Retinal pigment epithelial cell (primary cell): ENCODE measurements at regions not wholly inside any gene's neighbourhood (a gene's known extent, or its start where the extent isn't known, plus 50 kb on each side); places are given as distances from the start of the nearest gene placed in this dataset.

ENCODE experiments used
- DNase-seq: peaks from one replicate; pipeline ENCODE4 v3.0.0-alpha.2; 2010; ENCODE audit warnings: low read depth
- H3K4me3 ChIP-seq: 2 replicates; pipeline ENCODE4 v1.5.1; 2011; ENCODE audit warnings: mild to moderate bottlenecking, low read length, control low read depth, moderate library complexity
- TF ChIP-seq, protein P1 (sequence below): conservative IDR thresholded peaks from 2 replicates; pipeline ENCODE4 v1.5.1; 2011; ENCODE audit warnings: low read depth, low read length, control low read depth, inconsistent platforms

DNA sequence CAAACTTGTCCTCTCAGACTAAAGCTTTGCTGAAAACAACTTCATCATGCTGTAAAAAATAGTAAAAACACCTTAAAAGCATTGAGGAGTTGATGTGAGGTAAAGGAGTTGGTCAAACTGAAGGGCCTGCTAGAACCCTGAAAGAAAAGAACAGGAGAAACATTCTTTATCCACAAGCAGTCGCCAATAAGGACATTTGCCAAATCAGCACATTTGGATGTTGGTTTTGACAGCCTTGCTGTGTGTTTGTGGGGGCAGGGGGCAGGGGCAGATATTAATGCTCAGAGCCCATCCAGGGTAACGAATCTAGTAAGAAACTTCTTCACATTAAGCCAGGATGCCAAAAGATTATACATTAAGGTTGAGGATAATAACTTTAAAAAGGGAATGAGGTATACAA lies 399.9 kb upstream of the ZFHX3 start:
- TF ChIP-seq, protein P1, sequence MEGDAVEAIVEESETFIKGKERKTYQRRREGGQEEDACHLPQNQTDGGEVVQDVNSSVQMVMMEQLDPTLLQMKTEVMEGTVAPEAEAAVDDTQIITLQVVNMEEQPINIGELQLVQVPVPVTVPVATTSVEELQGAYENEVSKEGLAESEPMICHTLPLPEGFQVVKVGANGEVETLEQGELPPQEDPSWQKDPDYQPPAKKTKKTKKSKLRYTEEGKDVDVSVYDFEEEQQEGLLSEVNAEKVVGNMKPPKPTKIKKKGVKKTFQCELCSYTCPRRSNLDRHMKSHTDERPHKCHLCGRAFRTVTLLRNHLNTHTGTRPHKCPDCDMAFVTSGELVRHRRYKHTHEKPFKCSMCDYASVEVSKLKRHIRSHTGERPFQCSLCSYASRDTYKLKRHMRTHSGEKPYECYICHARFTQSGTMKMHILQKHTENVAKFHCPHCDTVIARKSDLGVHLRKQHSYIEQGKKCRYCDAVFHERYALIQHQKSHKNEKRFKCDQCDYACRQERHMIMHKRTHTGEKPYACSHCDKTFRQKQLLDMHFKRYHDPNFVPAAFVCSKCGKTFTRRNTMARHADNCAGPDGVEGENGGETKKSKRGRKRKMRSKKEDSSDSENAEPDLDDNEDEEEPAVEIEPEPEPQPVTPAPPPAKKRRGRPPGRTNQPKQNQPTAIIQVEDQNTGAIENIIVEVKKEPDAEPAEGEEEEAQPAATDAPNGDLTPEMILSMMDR: no peak
- no peak for DNase-seq
- H3K4me3 ChIP-seq: no peak overlapping the region

DNA sequence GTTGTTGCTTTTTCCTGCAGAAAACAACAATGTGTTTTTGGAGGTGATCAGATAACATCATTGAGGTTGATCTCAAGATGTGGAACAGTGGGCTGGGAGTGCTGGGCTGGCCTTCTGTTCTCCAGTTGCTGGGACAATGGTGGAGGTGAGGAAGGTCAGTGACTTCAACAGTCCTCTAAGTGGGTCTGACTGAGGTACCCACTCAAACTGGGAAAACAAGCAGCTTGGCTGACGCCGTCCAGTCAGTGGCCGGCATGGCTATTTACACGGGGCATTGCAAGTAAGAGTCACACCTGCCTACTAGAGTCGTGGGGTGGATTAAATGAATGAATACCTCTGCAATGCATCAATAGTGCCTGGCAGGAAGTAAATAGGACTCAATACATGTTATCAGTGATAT lies 386.7 kb upstream of the ZFHX3 start:
- H3K4me3 ChIP-seq: no peak overlapping the region
- DNase-seq: no peak
- TF ChIP-seq, protein P1: no peak

DNA sequence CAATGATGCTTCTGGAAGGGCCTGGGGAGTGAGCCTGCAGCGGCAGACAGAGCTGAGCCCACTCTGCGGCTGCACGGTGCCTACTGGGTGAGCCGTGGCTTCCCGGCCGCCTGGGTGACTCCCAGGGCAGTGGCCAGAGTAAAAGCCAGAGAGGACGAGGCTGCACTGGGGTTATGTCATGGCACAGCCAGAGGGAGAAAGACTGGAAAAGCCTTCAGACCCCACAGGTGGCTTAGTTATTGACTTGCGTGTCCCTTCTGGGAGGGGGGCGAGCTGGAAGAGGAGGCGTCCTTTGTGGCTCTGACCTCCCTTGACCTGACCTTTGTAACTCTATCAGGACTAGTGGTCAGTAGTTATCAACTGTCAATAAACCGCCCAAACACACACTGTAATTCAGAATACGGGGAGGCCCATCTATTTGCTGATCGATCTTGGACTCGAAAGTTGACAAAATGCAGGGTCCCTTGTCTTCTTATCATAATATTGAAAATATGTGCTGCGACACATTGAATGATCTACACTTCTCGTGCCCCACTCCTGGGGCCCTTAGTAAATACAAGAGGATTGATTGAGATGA lies 385.9 kb upstream of the ZFHX3 start:
- H3K4me3 ChIP-seq: no peak overlapping the region
- DNase-seq: no peak
- TF ChIP-seq, protein P1: no peak

DNA sequence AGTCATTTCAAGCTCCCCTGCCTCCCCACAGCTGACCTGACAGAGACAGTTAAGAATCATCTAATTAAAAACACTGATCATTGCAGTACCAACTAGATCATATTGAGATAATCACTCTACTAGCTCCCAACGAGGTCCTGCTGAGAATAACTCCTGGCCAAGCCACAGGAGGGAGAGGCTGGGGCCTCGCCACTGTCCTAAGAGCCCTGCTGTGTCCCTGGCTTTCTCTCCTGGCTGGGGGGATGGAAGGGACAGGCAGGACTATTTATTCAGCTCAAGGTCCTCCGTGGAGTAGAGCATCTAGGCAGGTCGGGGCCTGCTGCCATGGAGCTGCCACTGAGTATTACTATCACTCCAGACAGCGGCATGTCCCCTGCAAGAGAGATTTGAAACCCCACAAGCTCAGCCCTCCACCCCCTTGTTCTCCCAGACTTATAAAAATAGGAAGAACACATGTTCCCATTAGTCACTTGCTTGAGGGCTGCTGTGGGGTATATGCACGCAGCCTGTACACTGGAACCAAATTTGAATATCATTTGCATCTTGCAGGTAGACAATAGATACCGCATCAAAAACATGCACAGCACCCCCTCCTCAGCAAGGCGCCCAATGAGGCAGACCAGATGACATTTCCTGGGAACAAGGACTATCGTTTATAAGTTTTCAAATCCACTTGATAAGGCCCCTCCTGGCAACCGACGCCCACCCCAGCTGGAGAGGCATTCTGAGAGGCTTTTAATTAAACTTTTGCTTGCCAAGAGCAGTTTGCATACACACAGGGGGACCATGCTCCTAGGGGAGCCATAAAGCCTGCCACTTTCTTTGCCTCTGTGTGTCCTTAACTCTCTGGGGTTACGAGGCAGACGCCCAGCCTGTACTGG lies 385.2 kb upstream of the ZFHX3 start:
- H3K4me3 ChIP-seq: no peak overlapping the region
- no peak for DNase-seq
- TF ChIP-seq, protein P1: no peak

DNA sequence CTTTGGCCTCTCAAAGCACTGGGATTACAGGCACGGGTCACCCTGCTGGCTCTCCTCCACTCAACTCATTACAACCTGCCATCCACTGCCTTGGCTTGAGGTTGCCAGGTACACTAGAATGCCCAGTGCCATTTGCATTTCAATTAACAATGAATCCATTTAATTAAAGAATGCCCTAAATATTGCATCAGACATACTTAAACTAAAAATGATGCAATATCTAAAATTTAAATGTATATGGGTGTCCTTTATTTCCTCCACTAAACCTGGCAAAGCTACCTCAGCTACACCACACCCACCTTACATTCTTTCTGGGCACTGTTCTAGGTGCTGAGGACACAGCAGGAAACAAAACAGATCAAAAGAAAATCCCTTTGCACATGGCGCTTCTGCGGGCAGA lies 382.2 kb upstream of the ZFHX3 start:
- DNase-seq: no peak
- TF ChIP-seq, protein P1: no peak
- H3K4me3 ChIP-seq: no peak overlapping the region

DNA sequence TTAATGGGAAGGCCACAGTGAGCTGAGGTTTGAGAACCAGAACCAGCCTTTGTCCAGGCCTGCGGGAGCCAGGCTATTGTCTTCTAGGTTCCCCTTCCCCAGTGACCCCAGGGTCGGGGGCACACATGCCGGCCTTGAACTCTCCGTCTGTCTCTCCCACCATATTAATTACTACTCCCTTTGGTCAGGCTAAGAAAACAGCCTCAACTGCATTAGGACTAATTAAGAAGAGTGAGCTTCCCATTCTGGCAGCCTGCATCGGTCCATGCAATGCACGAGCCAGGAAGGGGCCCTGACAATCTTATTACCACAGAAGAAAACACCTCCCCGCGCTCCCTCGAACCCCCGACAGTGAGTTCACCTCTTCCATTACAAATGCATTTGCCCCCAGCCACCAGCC lies 380.2 kb upstream of the ZFHX3 start:
- no peak for DNase-seq
- no peak overlapping the region for H3K4me3 ChIP-seq
- TF ChIP-seq, protein P1: no peak

DNA sequence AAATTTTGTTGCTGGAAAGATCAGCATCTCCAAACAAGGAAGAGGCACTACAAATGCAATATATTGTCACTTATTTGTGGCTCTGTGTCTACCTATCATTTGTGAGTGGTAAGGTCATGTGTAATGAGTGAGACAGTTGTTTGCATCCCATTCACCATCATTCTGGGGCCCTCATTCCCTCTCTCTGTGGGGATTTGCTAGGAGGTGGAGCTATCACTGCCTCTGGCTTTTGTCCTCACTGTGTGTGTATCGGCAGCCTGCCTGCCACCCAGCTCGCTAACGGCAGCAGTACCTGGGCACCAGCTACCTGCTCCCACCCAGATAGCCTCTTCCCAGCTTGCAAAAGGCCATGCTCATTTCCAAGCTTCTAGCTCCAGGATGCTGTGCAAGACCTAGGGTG lies 379.2 kb upstream of the ZFHX3 start:
- no peak for DNase-seq
- TF ChIP-seq, protein P1: no peak
- H3K4me3 ChIP-seq: no peak overlapping the region
